Chondrocyte (in vitro differentiated cells): ENCODE measurements at regions not wholly inside any gene's neighbourhood (a gene's known extent, or its start where the extent isn't known, plus 50 kb on each side); places are given as distances from the start of the nearest gene placed in this dataset.
"Not testable (repeated sequence)": the region's sequence is repeated elsewhere in the genome, so short reads cannot be mapped to it uniquely, and the experiment has no call there.

Source experiments
- DNase-seq: peaks from one replicate; pipeline ENCODE4 v3.0.0; 2021; ENCODE audit warnings: mixed read lengths, low spot score
- H3K27ac Mint-ChIP-seq: one replicate; pipeline ENCODE4 v1.8.0; 2021; ENCODE audit warnings: mild to moderate bottlenecking, moderate library complexity, mixed read lengths; ENCODE audit not compliant: unreplicated experiment
- H3K27me3 Mint-ChIP-seq: 2 replicates; pipeline ENCODE4 v1.8.0; 2021; ENCODE audit warnings: low read depth, mixed read lengths
- H3K36me3 Mint-ChIP-seq: 2 replicates; pipeline ENCODE4 v1.8.0; 2021; ENCODE audit warnings: low read depth, mixed read lengths
- H3K4me1 Mint-ChIP-seq: 2 replicates; pipeline ENCODE4 v1.8.0; 2021; ENCODE audit warnings: low read depth, mild to moderate bottlenecking, mixed read lengths
- H3K4me3 Mint-ChIP-seq: one replicate; pipeline ENCODE4 v1.8.0; 2021; ENCODE audit warnings: mild to moderate bottlenecking, moderate library complexity, mixed read lengths; ENCODE audit not compliant: unreplicated experiment
- H3K9me3 Mint-ChIP-seq: 2 replicates; pipeline ENCODE4 v1.8.0; 2021; ENCODE audit warnings: low read depth, mixed read lengths
- CTCF ChIP-seq: fragments of 200-600 bp; sonication (generic); IDR thresholded peaks from 2 replicates; pipeline ENCODE4 v1.5.0; 2021; ENCODE audit warnings: antibody characterized with exemption, mild to moderate bottlenecking, moderate library complexity

DNA sequence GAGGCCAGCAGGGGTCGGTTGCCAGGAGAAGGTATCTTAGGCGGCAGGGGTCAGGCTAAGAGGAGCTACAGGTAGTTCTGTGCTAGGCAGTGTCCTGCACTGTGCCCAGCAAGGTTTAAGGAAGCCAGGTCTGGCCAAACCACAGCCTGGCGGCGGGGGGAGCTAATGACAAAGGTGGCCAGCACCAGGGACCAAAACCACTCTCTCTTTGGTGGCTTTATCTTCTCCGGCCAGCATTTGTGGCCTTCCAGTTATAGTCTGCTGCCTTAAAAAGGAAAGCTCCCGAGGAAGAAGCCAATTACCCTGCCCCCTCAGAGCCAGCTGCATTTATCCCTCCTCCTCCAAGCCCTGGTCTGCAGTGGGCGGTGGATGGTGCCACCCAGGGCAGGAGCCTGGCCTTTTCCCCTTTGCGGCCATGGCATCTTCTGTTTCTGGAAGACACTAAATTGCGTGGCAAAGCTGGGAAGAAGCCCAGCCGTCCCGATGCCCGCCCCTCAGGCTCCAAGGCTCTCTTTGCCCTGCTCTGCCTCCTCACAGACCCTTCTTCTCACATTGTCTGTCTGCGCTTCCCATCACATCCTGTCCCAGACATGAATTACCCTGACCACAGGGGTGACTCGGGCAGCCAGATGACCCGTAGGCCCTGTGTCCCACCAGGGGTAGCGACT is 94.6 kb downstream of the EN1 start:
- Mint-ChIP-seq H3K4me1 (no peaks in the 10 kb centered on the region), H3K36me3 (no peaks in the 10 kb centered on the region), H3K9me3 (no peaks in the 10 kb centered on the region), H3K27me3 (peaks cover 20% of the 10 kb centered on the region), H3K4me3 (no peak overlapping the region), H3K27ac (no peak overlapping the region)
- DNase-seq: no peak
- TF ChIP-seq CTCF: no peak

DNA sequence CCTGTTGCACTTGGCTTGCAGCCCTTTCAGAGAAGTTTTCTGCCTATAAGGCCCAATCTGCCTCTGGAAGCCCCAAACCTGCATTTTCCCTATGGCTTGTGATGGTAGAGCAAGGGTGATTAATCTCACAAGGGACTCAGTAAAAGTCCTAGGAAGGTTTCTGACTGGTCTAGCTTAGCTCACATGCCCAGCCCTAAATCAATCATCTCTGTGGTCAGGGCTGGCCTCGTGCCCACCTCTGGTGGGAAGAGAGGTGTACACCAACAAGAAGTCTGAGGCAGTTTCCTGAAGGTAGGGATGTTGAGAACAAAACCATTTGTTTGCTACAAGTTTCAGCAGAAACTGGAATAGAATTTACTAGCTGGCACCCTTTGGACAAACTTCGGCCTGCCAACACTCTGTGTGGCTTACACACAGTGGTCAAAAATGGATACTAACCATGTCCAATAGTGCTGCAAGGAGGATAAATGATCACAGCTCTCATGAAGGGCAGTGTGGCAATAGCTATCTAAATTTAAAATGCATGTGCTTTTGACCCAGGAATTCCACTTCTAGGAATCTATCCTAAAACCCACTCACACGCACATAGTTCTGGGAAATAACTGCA is 96.4 kb downstream of the EN1 start:
- H3K4me3 Mint-ChIP-seq: no peak overlapping the region
- H3K4me1 Mint-ChIP-seq: no peaks in the 10 kb centered on the region
- no peak overlapping the region for H3K27ac Mint-ChIP-seq
- H3K36me3 Mint-ChIP-seq: no peaks in the 10 kb centered on the region
- TF ChIP-seq CTCF: no peak
- no peaks in the 10 kb centered on the region for H3K9me3 Mint-ChIP-seq
- DNase-seq: no peak
- peaks cover 16% of the 10 kb centered on the region for H3K27me3 Mint-ChIP-seq

DNA sequence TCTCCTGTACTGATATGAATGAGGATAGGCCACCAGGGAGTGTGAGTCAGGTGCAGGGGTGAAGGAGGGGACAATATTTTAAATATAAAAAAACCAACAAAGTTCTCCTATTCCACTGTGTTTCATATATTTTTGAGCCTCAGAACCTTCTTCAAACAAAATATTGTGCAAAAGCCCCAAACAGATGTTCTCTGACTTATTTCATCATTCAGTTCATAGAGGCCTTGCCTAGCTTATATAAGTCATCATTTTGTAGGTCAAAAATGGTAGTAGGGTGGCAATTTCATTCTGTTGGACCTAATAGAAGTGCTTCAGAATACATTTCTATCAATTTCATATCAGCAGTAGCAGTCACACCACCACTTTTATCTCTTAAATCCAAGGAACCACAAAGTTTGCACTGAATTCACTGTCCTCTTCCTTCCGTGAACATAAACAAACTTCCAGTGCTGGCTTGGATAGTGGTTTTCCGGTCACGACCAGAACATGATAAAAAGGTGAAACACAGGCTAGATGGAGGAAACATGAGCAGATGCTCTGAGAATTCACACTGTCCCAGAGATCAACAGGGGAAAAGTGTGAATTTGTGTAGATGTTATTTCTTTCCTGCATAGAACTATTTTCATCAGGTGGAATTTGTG is 99.1 kb downstream of the EN1 start:
- H3K27me3 Mint-ChIP-seq: peaks cover 13% of the 10 kb centered on the region
- H3K4me3 Mint-ChIP-seq: no peak overlapping the region
- DNase-seq: no peak
- H3K36me3 Mint-ChIP-seq: no peaks in the 10 kb centered on the region
- peaks cover 16% of the 10 kb centered on the region for H3K9me3 Mint-ChIP-seq
- no peaks in the 10 kb centered on the region for H3K4me1 Mint-ChIP-seq
- TF ChIP-seq CTCF: no peak
- H3K27ac Mint-ChIP-seq: no peak overlapping the region

- Mint-ChIP-seq H3K27ac (no peak overlapping the region), H3K36me3 (no peaks in the 10 kb centered on the region), H3K27me3 (peaks cover 13% of the 10 kb centered on the region), H3K4me3 (no peak overlapping the region), H3K9me3 (peaks cover 19% of the 10 kb centered on the region), H3K4me1 (no peaks in the 10 kb centered on the region)
- no peak for DNase-seq
- TF ChIP-seq CTCF: no peak
Observed at GRCh38 chr2:118747637-118748036, 99.8 kb downstream of the EN1 start.

DNA sequence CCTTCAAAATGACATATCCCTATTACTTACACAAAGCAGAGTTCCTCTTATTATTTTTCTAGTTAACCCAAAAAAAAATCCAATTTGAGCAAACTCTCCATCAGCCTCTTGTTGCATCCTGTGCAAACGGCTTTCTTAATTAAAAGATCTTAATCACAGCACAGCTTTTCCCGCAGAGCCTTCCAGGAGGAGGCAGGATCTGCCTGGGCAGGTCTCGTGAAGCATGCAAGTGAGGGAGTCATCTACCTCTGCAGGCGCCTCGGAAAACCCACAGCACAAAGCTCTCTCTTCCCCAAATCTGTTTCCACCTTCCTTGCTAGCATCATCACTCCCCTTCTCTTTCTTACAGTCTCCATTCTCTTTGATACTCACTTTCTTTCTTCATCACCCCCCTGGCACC is 100.4 kb downstream of the EN1 start:
- H3K4me3 Mint-ChIP-seq: no peak overlapping the region
- H3K36me3 Mint-ChIP-seq: no peaks in the 10 kb centered on the region
- peaks cover 13% of the 10 kb centered on the region for H3K27me3 Mint-ChIP-seq
- H3K27ac Mint-ChIP-seq: no peak overlapping the region
- DNase-seq: no peak
- H3K9me3 Mint-ChIP-seq: peaks cover 19% of the 10 kb centered on the region
- no peaks in the 10 kb centered on the region for H3K4me1 Mint-ChIP-seq
- TF ChIP-seq CTCF: no peak

- not testable (repeated sequence) for H3K4me3 Mint-ChIP-seq, H3K36me3 Mint-ChIP-seq, DNase-seq, H3K4me1 Mint-ChIP-seq, H3K27ac Mint-ChIP-seq
- Mint-ChIP-seq H3K9me3 (peaks cover 19% of the 10 kb centered on the region), H3K27me3 (peaks cover 13% of the 10 kb centered on the region)
Observed at GRCh38 chr2:118744682-118745181, 102.7 kb downstream of the EN1 start.
